ENCODE measurements at regions not wholly inside any gene's neighbourhood (a gene's known extent, or its start where the extent isn't known, plus 50 kb on each side); places are given as distances from the start of the nearest gene placed in this dataset.

GRCh38 chr5:9878206-9878605, 248.1 kb upstream of the TAS2R1 start:
- TF ChIP-seq, protein P1, sequence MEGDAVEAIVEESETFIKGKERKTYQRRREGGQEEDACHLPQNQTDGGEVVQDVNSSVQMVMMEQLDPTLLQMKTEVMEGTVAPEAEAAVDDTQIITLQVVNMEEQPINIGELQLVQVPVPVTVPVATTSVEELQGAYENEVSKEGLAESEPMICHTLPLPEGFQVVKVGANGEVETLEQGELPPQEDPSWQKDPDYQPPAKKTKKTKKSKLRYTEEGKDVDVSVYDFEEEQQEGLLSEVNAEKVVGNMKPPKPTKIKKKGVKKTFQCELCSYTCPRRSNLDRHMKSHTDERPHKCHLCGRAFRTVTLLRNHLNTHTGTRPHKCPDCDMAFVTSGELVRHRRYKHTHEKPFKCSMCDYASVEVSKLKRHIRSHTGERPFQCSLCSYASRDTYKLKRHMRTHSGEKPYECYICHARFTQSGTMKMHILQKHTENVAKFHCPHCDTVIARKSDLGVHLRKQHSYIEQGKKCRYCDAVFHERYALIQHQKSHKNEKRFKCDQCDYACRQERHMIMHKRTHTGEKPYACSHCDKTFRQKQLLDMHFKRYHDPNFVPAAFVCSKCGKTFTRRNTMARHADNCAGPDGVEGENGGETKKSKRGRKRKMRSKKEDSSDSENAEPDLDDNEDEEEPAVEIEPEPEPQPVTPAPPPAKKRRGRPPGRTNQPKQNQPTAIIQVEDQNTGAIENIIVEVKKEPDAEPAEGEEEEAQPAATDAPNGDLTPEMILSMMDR (tag by site-specific recombination; IDR thresholded peaks at IDR 0.05), result no peak
- TF ChIP-seq ZNF362 (tag by site-specific recombination; IDR thresholded peaks at IDR 0.05) (no peak), ZBTB7A (tag by site-specific recombination; IDR thresholded peaks at IDR 0.05; ENCODE audit: low read depth) (no peak), ZNF670 (tag by site-specific recombination; IDR thresholded peaks at IDR 0.05; ENCODE audit: low read depth) (no peak), TRIM28 (IDR thresholded peaks at IDR 0.05; ENCODE audit: borderline replicate concordance, low read length) (no peak), ZNF121 (tag by site-specific recombination; IDR thresholded peaks at IDR 0.05) (no peak), MZF1 (tag by site-specific recombination; IDR thresholded peaks at IDR 0.05; ENCODE audit: borderline replicate concordance) (no peak), PRDM4 (tag by site-specific recombination; IDR thresholded peaks at IDR 0.05) (no peak), SETDB1 (IDR thresholded peaks at IDR 0.05; ENCODE audit: insufficient read length, low read length) (no peak)

All from HEK293 (cell line).